Fibroblast of pulmonary artery (primary cell): ENCODE measurements at regions not wholly inside any gene's neighbourhood (a gene's known extent, or its start where the extent isn't known, plus 50 kb on each side); places are given as distances from the start of the nearest gene placed in this dataset.

Source experiments
- DNase-seq: peaks from one replicate; pipeline ENCODE4 v3.0.0-alpha.2; 2010; ENCODE audit warnings: low read depth
- H3K4me3 ChIP-seq: replicated peaks from 2 replicates; pipeline ENCODE4 v1.5.1; 2011; ENCODE audit warnings: low read depth, mild to moderate bottlenecking, control low read depth, low read length, moderate library complexity
- TF ChIP-seq, protein P1 (sequence below): IDR thresholded peaks from 2 replicates; pipeline ENCODE4 v1.5.1; 2011; ENCODE audit warnings: mild to moderate bottlenecking, control low read depth, low read length, inconsistent platforms; ENCODE audit errors: missing control alignments

DNA sequence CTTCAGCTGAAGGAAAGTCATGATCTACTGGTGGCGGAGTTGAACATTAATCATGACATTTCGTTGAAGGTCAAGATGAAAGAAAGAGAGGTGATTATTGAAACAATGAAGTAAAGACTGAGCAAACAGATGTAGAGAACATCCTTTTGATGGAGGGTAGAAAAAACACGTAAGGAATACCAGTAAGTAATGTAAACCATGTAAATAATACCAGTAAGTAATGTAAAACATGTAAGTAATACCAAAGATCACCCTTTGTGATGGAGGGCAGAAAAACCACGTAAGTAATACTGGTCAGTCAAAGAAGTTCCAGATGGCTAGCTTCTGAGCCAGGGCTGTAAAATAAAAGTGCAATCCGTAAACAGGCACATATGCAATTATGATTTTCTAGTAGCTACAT lies 1387.7 kb downstream of the SUCLG1 start:
- TF ChIP-seq, protein P1, sequence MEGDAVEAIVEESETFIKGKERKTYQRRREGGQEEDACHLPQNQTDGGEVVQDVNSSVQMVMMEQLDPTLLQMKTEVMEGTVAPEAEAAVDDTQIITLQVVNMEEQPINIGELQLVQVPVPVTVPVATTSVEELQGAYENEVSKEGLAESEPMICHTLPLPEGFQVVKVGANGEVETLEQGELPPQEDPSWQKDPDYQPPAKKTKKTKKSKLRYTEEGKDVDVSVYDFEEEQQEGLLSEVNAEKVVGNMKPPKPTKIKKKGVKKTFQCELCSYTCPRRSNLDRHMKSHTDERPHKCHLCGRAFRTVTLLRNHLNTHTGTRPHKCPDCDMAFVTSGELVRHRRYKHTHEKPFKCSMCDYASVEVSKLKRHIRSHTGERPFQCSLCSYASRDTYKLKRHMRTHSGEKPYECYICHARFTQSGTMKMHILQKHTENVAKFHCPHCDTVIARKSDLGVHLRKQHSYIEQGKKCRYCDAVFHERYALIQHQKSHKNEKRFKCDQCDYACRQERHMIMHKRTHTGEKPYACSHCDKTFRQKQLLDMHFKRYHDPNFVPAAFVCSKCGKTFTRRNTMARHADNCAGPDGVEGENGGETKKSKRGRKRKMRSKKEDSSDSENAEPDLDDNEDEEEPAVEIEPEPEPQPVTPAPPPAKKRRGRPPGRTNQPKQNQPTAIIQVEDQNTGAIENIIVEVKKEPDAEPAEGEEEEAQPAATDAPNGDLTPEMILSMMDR = no peak
- H3K4me3 ChIP-seq = no peak overlapping the region

GRCh38 chr2:83069724-83070123 lies 1389.4 kb downstream of the SUCLG1 start:
- TF ChIP-seq, protein P1 = no peak
- DNase-seq = peak; percentile 82
- H3K4me3 ChIP-seq = no peak overlapping the region

More for the DNA sequence above, 1387.7 kb downstream of the SUCLG1 start:
- DNase-seq = no peak

- TF ChIP-seq, protein P1 = no peak
- peak; percentile 53 for DNase-seq
- H3K4me3 ChIP-seq = no peak overlapping the region
These were observed 1390.4 kb downstream of the SUCLG1 start for GRCh38 chr2:83068714-83069113.

DNA sequence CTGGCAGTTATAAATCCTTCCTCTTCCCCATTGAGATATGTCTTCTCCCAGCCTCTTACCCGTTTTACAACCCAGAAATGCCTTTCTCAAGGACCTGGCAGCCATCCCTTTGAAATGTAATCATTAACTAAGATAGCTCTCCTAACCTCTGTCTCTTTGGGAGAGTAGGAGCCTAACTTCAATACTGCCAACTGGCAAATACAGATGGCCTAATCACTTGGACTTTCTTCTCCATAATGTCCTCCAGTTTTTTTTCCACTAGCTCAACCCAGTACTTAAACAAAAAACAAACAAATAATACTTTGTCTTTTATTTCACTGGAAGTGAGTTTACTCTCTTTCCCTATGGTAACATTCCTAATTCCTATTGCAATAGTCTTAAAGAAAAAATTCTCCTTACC lies 1391.1 kb downstream of the SUCLG1 start:
- TF ChIP-seq, protein P1 = no peak
- no peak overlapping the region for H3K4me3 ChIP-seq
- no peak for DNase-seq

GRCh38 chr2:83063933-83064332 lies 1395.1 kb downstream of the SUCLG1 start:
- TF ChIP-seq, protein P1 = no peak
- DNase-seq = no peak
- H3K4me3 ChIP-seq = no peak overlapping the region

- DNase-seq = no peak
- TF ChIP-seq, protein P1 = no peak
- no peak overlapping the region for H3K4me3 ChIP-seq
These were observed 1395.6 kb downstream of the SUCLG1 start for GRCh38 chr2:83063511-83063910.

- TF ChIP-seq, protein P1 = no peak
- no peak for DNase-seq
These were observed 1400.4 kb downstream of the SUCLG1 start for GRCh38 chr2:83058683-83059082.

More at GRCh38 chr2:83058683-83059082, 1400.4 kb downstream of the SUCLG1 start:
- H3K4me3 ChIP-seq = no peak overlapping the region
